ENCODE measurements at regions not wholly inside any gene's neighbourhood (a gene's known extent, or its start where the extent isn't known, plus 50 kb on each side); places are given as distances from the start of the nearest gene placed in this dataset.
"Not testable (repeated sequence)": the region's sequence is repeated elsewhere in the genome, so short reads cannot be mapped to it uniquely, and the experiment has no call there.

DNA sequence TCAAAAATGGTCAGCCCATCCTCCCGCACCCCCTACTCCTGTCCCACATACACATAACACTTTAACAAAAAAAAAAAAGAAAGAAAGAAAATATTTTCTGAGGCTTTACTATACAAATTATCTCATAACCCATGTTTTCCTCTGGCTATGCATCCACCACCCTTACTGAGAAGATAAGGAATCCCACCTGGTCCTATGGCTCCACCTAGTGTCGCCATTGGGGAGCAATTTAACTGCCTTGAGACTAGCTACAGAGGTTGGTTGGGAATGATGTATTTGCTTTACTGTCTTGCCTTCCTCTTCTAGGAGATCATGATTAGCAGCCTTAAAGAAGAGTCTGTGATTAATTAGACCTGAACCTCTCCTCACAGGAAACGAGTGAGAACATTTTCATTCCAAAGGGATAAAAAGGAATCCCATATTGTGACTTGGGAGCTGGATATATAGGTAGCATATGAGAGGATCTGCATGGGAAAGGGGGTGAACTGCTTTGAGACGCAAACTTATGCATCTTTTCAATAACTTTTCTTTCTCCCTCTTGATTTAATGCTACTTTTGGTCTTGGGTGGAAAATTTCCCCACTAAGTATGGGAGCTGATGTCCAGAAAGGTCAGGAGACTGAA is 77.7 kb upstream of the SELENOP start:
- peak; percentile 48 for DNase-seq

DNA sequence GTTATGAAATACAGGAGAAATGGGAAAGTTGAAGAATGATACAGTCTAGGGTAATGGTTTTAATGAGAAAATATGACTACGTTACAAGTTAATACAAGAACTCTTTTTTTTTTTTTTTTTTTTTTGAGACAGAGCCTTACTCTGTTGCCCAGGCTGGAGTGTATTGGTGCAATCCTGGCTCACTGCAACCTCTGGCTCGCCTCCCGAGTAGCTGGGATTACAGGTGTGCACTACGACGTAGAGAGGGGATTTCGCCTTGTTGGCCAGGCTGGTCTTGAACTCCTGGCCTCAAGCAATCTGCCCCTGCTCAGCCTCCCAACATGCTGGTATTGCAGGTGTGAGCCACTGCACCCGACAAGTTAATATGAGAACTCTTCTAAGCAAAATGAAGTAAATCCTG is 77.1 kb upstream of the SELENOP start:
- no peak for DNase-seq

DNA sequence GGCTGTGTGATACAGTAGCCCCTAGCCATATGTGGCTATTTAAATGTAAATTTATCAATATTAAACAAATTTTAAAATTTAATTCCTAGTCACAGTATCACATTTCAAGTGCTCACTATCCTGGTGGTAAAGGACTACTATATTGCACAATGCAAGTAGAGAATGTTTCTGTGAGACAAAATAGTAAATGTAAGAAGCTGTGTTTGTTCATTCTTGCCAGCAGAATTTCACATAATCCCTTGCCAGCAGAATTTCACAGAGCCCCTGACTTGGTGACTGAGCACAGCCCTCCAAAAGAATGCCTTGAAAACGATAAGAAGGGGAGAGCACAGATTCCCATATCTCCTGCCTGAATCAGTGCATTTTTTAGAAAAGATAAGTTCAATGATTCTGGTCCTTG is 75.9 kb upstream of the SELENOP start:
- DNase-seq = no peak

DNA sequence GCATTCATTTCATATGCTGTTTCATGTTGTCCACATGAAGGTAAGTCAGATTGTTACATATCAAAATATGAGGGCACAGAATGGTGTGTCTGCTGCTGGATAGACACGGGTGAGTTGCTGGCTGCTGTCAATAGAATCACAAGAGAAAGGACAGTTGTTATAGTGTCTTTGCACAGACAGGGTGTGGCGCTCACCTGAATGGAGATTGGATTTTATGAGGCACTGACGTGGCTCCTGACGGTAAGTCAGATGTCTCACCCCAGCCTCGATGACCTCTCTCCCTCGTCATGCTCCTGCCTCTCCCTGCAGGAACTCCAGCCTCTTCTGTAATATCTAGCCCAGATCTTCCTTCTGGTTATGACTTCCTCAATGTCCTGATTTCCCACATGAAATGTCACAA is 75.4 kb upstream of the SELENOP start:
- no peak for DNase-seq

DNA sequence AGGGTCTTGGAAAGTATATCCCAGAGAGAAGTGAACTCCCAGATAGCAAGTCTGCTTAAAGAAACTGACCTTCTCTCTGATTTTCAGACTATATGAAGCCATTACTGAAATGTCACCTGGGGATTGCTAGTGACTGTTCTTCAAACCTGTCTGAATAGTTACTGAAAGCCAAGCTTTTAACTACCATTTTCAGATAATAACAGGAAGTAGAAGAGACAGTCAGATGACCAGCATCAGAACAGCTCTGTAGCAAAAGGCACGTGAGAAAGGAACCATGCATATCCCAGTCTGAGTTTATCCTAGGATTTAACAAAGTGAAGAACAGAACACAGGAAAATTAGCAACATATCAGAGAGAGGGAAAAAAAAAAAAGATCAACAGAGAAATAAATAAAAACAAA is 74.9 kb upstream of the SELENOP start:
- DNase-seq = no peak

DNA sequence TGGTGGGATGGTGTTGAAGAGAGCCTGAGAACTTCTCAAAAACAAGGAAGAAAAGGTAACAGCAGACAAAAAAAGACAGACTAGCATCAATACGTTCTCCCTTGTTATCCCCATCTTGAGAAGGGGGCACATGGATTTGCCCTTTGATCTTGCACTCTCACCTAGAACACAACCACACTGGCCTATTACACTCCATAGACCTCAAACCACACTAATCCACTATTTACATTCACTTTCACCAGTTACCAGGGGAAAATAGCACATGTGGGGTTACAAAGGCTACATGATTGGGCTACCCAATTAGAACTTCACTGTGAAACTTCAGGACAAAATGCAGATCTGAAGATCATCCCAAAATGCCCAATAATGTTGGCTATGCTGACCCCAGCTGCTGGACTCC is 72.6 kb upstream of the SELENOP start:
- no peak for DNase-seq

DNA sequence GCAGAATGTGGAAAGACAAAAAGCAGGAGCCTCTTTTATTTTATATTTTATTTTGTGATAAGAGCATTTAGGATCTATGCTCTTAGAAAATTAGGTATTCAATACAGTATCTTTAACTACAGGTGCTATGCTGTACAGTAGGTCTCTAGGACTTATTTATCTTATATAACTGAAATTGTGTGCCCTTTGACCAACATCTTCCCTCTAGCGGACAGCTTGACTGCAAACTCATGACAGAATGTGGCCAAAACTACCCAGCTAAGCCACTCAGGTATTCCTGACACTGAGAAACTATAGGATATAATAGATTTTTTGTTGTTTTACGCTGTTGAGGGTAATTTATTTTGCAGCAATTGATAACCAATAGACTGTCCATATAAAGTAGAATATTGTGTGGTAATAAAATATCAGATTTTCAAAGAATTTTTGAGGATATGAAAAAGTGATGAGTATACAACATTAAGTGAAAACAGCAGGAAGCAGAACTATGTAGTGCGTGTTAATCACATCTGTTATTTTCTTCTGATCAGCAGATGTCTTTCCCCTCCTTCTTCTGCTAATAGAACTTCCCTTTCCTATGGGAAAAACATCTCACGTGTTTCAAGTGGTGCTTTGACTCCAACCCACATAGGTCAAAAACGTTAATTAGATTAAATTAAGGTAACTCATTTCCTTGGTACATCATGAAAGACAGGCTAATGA is 69.9 kb upstream of the SELENOP start:
- DNase-seq = no peak

DNA sequence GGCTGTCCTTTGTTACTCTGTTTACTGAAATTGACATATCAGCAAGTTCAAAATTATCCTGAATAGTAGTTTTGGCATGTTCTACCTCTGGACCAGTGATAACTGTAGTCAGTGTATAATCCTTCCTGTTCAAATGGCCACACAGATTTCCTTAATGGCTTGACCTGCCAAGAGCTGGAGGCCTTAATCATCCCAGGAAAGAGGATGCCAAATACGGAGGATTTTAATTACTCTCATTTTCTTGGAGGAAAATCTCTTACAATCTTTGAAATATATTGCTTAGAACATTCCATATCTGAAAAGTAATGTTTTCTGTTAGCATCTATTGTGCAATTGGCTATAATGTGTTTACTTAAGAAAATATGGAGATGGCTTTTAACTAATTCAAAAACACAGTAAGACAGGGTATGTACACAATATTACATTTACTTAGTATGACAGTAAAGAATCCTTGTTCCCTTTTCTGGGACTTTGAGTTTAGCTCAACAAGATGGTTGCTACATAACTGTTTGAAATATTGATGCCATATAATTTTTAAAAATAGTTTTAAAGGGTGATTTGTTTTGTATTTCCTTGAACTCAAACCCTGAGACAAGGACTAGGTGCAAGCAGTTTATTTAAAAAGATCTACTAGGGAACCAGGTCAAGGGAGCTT is 68.9 kb upstream of the SELENOP start:
- DNase-seq = no peak

DNA sequence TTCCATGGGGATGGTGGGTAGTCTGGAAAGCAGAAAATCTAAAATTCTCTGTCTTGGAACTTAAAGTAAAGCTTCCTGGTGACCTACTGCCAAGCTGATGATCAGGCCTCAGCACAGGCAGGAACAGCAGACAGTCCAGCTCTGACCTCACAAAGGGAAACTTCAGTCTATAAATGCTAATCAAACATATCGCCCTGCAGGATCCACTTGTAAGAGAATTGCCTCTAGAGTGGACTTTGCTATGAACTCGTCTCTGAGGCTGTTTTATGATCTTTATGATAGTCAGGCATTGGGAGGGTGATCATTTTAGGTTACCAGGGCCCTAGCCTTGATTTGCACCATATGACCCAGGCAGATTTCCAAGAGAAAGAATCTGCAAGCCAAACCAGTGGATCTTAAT is 67.6 kb upstream of the SELENOP start:
- no peak for DNase-seq

DNA sequence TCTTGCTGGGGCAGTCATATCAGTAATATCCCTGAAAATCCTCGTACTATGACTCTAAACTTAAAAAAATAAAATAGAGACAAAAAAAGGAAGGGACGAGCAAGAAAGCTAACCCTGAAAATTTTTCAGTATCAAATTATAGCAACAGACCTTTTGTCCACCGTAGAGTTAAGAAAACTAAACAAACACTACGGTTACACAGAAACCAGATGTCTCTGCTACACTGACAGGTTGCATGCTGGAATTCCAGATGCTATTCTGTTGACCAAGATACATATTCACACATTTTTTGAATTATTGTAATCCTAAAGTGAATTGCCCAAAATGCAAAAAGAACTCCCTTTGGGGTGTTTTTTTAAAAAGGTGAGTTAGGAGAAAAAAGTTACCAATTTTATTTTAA is 66.9 kb upstream of the SELENOP start:
- DNase-seq = no peak

DNA sequence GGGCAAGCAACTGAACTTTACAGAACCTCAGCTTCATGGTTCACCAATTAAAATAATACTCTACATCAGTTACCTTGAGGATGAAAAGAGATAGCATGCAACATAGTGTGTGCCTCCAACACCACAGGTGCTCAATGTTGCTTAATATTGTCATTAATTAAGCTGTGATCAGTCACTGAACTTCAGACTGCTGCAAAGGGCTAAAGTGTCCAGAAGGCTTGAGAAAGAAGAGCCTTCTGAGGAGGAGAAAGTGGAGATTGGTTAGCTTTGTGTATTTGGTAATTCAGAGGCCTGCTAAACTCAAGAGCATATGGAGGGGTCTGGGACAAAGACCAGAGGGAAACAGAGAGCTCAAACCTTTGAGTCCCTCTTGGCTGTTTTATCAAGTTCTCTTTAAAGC is 66.3 kb upstream of the SELENOP start:
- no peak for DNase-seq

DNA sequence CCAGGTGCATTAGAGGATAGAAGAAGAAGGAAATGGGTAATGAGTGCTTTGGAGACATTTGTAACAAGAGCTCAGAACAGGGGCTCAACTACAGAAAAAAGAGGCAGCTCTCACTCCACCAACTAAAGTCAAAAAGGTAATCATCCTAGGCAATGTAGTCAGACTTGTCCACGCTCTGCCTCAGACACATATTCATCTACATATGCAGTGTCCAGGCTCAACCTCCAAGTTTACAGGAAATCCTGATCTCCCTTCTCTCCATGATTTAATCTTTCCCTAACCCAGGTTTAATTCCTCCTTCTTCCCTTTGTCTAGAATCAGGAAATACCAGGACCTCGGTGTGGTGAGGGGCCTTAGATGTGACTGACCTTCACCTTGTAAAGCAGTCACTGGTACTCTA is 65.7 kb upstream of the SELENOP start:
- DNase-seq = no peak

DNA sequence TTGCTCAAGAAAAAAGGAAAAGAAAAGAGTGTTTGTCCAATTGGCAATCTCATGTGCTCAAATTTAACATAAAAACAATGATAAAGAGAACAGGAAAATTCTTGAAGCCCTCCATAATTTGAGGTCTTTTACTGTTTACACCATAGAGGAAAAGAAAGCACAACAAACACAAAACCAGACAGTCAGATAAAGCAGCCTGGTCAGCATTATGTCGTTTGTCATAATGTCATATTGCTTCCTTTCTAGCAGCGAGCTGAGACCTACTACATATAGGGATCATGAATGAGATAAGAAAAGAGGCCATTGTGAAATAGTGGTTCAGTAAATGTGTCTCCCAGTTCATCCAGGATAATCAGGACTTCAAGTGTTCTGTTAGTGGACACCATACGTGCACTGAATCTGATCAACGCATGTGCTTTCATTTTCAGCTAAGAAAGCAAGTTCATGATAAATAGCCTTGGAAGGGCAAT is 64.7 kb upstream of the SELENOP start:
- DNase-seq = no peak

DNA sequence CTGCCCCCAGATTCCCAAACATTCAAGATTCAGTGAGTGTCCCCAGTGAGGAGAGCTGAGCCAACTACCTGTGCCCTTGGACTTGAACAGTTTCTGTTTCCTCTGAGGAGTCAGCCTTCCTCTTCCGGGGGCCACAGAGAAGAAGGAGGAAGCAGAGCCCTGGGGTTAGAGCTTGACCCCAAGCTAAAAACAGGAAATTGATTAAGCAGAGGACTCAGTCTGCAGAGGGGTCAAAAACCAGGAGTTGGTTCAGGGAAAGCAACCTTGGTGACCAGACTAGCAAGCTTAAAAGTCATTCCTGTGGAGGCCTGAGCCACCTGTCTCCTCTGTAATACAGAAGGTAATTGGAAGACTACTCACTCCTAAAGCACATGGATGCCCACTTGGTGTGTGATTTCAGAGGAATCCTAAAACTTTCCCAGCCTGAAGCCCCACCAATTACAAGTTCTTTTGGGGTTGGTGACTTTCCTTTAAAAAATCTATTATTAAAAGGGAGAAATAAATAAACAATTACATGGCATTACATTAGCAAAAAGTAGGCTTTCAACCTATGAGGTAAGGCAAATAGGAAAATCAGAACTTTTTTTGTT is 64.2 kb upstream of the SELENOP start:
- DNase-seq = no peak

DNA sequence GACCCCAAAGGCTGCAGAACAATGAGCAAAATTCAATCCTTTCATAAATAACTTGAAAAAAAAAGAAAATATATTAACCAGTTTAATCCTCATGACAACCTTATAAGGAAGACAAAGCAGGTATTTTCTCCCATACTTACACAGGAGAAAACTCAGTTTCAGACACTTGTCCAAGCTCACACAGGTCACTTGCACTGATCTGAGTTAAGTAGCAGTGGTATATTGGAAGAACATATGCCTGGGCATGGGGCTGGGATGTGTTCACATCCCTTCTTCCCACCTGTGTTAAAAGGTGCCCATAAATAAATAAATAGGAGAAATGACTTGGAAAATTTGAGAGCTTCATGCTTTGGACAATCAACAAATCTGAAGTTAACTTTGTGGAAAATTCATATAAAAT is 63.5 kb upstream of the SELENOP start:
- no peak for DNase-seq

DNA sequence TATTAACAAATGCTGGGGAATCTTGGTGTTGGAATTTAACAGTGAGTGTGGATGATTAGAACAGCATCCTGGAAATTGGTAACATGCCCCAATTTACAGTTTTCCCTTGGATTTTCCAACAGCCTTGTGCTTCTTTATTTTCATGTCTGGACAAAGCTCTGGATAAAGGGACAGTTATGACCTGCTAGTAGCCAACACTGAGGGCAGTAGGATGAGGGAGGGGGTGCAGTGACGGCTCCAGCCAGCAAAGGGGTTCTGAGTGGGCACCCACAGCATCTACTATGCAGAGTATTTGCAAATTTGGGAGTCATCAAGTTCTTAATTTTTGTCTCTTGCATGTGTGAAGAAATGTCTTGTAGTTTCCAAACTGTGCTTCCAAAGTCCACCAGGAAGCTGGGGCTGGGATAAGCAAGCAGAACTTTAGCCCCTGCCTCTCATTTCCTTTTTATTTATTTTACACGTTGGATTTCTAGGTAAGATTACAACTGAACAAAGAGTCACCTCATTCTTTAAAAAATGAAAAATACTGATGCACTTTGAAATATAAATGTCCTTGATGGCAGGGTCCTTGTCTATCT is 63.0 kb upstream of the SELENOP start:
- DNase-seq = no peak

DNA sequence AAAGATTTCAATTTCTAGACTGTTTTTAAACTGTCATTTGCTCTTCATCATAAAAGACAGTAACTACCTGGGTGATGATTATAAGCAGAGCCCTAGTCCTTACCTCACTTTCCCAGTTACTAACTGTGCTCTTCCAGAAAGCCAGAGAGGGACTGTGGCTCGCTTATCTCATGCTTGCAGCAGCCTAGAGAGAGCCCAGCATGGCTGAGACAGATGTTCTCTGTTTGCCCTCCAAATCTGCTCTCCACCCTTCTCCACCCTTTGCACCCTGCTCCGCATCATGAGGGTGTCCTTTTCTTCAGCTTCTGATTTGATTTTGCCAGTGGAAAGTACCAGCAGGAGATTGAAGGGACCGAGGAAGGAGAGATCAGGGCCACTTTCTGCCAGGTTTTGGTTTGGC is 61.2 kb upstream of the SELENOP start:
- no peak for DNase-seq

DNA sequence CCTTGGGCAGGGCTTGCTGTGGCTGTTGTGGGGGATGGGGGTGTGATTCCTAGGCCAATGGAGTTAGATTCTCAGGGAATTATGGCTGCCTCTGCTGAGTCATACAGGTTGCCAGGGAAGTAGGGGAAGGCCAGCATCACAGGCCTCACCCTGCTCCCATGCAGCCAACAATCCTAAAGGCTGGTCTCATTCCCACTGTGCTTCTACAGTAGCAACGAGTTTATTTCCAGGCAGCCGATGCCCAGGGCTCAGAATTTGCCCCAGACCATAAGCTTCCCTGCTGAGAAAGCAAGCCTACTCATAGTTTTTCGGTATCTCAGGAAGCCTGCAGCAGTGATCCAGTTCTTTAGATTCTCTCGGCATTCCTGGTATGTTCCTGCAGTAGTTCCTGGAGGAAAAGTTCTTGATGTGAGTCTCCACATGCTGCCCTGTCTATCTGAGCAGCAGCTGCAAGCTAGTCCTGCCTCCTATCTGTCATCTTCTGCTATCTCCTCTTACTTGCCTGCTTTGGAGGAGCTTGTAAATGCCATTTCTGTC is 59.3 kb upstream of the SELENOP start:
- no peak for DNase-seq

DNA sequence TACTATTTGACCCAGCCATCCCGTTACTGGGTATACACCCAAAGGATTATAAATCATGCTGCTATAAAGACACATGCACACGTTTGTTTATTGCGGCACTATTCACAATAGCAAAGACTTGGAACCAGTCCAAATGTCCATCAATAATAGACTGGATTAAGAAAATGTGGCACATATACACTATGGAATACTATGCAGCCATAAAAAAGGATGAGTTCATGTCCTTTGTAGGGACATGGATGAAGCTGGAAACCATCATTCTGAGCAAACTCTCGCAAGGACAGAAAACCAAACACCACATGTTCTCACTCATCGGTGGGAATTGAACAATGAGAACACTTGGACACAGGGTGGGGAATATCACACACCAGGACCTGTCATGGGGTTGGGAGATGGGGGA is 56.7 kb upstream of the SELENOP start:
- DNase-seq = not testable (repeated sequence)

DNA sequence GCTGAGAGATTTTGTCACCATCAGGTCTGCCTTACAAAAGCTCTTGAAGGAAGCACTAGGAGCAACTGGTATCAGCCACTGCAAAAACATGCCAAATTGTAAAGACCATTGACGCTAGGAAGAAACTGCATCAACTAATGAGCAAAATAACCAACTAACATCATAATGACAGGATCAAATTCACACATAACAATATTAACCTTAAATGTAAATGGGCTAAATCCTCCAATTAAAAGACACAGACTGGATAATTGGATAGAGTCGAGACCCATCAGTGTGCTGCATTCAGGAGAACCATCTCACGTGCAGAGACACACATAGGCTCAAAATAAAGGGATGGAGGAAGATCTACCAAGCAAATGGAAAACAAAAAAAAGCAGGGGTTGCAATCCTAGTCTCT is 53.1 kb upstream of the SELENOP start:
- not testable (repeated sequence) for DNase-seq

All from HCEC 1CT (cell line).